ENCODE measurements at regions not wholly inside any gene's neighbourhood (a gene's known extent, or its start where the extent isn't known, plus 50 kb on each side); places are given as distances from the start of the nearest gene placed in this dataset.

DNA sequence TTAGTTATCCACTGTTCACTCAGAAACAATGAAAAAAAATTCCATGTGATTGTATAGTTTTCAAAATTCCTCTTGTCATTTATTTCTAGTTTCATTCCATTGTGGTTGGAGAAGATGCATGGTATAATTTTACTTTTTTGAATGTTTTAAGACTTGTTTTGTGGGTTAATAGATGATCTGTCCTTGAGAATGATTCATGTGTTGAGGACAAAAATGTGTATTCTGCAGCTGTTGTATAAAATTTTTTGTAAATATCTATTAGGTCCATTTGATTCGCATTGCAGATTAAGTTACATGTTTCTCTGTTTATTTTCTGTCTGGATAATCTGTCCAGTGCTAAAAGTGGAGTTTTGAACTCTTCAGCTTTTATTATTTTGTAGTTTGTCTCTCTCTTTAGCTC, 65.4 kb downstream of the RTL3 start:
- no peak for TF ChIP-seq EZH2phosphoT487 (IDR thresholded peaks at IDR 0.05; ENCODE audit: insufficient read depth, low read depth)
- no peak for TF ChIP-seq EZH2 (IDR thresholded peaks at IDR 0.05; ENCODE audit: insufficient read depth, poor library complexity, severe bottlenecking)

All from GM23248 (cell line).